SK-N-MC (cell line): ENCODE measurements at regions not wholly inside any gene's neighbourhood (a gene's known extent, or its start where the extent isn't known, plus 50 kb on each side); places are given as distances from the start of the nearest gene placed in this dataset.

Experiments used
- EZH2 ChIP-seq: fragments of 200-600 bp; sonication (generic); IDR thresholded peaks from one replicate; pipeline ENCODE4 v1.6.1; 2017; ENCODE audit warnings: antibody characterized with exemption
- POLR2AphosphoS5 ChIP-seq: IDR thresholded peaks from 2 replicates; pipeline ENCODE4 v1.6.1; 2012; ENCODE audit warnings: mild to moderate bottlenecking, low read depth, low read length, borderline replicate concordance

DNA sequence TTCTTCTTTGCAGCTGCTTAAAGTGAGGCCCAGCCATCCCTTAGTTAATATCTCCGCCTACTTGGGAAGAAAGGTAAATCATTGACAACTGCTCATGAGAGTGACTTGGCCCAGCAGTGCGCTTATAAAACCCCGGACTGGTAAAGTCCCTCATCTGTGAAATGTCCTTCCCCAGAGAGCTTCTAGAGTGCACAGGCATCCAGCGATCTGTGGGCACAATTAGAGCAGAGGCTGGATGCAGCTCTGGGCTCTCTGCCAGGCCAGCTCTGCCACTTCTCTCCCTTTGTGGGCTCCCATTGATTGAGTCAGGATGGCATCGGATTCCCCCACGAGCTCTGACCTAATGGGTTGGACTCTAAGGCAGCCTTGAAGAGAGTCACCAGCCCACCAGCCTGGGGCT lies 219.0 kb upstream of the LINGO1 start:
- TF ChIP-seq EZH2, result no peak
- no peak for TF ChIP-seq POLR2AphosphoS5
